GM12878 (cell line): ENCODE measurements at regions not wholly inside any gene's neighbourhood (a gene's known extent, or its start where the extent isn't known, plus 50 kb on each side); places are given as distances from the start of the nearest gene placed in this dataset.

Experiments used
- ATAC-seq: fragments of 200-7000 bp; cut with Tn5 transposase; 3 replicates; pipeline ENCODE4 v1.9.1; 2020; ENCODE audit warnings: mild to moderate bottlenecking, moderate library complexity
- BruUV-seq: library from RNA; stranded (reverse); fragments of 400-500 nt; replicated peaks from 2 replicates; lab custom pipeline; 2021; lab: Mats Ljungman, UMichigan
- CTCF ChIA-PET: fragments of 300-600 bp; sonication (Branson Sonifier 250); formaldehyde crosslinking; extraction: SDS; loops from one replicate; lab custom pipeline; 2021; ENCODE audit warnings: inconsistent platforms; lab: Yijun Ruan, JAX
- POLR2A ChIA-PET: fragments of 350-600 bp; formaldehyde crosslinking; extraction: SDS; loops from one replicate; lab custom pipeline; 2021; ENCODE audit warnings: inconsistent platforms; lab: Charles Lee
- RAD21 ChIA-PET: fragments of 300-600 bp; sonication (Branson Sonifier 250); formaldehyde crosslinking; loops from one replicate; lab custom pipeline; 2023; ENCODE audit warnings: antibody characterized with exemption; ENCODE audit not compliant: unreplicated experiment; lab: Charles Lee
- SMC1A ChIA-PET: fragments of 300-600 bp; sonication (Branson Sonifier 250); formaldehyde crosslinking; loops from one replicate; lab custom pipeline; 2023; ENCODE audit not compliant: unreplicated experiment, uncharacterized antibody; lab: Charles Lee
- DNase-seq: peaks from one replicate; pipeline ENCODE4 v3.0.0-alpha.2; 2011; ENCODE audit warnings: low read depth, low spot score
- FAIRE-seq: peaks from 3 replicates; lab custom pipeline; 2011; peaks lifted over from hg19 to GRCh38; lab: Jason Lieb, UNC
- H2AFZ ChIP-seq: 2 replicates; pipeline ENCODE4 v1.6.0; 2011; ENCODE audit warnings: low read depth, low read length, control low read depth; ENCODE audit not compliant: control insufficient read depth
- H3K27ac ChIP-seq: 2 replicates; pipeline ENCODE4 v1.5.1; 2011; ENCODE audit warnings: control low read depth; ENCODE audit not compliant: control insufficient read depth, insufficient read depth
- H3K27me3 ChIP-seq, 2 experiments: replicated peaks in 1 of 2; 2 replicates each; pipeline versions ENCODE4 v1.6.0 to v1.6.1; 2011; ENCODE audit warnings: low read length in 1 of 2; ENCODE audit not compliant: control insufficient read depth in 2 of 2, insufficient read depth in 2 of 2
- H3K36me3 ChIP-seq, 2 experiments: 2 replicates each; pipeline ENCODE4 v1.5.1; 2011; ENCODE audit warnings: low read length in 1 of 2; ENCODE audit not compliant: control insufficient read depth in 2 of 2, insufficient read depth in 2 of 2
- H3K4me1 ChIP-seq: 2 replicates; pipeline ENCODE4 v1.6.1; 2011; ENCODE audit warnings: mild to moderate bottlenecking, low read length, moderate library complexity, mixed read lengths; ENCODE audit not compliant: control insufficient read depth, insufficient read depth
- H3K4me2 ChIP-seq: 2 replicates; pipeline ENCODE4 v1.6.0; 2011; ENCODE audit warnings: control low read depth; ENCODE audit not compliant: control insufficient read depth, insufficient read depth
- H3K4me3 ChIP-seq: fragments of 200-600 bp; sonication (generic); 2 replicates; pipeline ENCODE4 v1.5.1; 2016
- H3K79me2 ChIP-seq: 2 replicates; pipeline ENCODE4 v1.6.0; 2011; ENCODE audit warnings: low read length; ENCODE audit not compliant: control insufficient read depth, insufficient read depth
- H3K9ac ChIP-seq: 2 replicates; pipeline ENCODE4 v1.8.0; 2011; ENCODE audit warnings: low read length, control low read depth, mixed read lengths; ENCODE audit not compliant: control insufficient read depth, insufficient read depth
- H3K9me3 ChIP-seq: replicated peaks from 3 replicates; pipeline ENCODE4 v1.5.1; 2011; ENCODE audit warnings: mild to moderate bottlenecking, low read length; ENCODE audit not compliant: control insufficient read depth, insufficient read depth
- H4K20me1 ChIP-seq: 2 replicates; pipeline ENCODE4 v1.6.0; 2011; ENCODE audit not compliant: control insufficient read depth, insufficient read depth
- CBFB ChIP-seq: IDR thresholded peaks from 2 replicates; pipeline ENCODE4 v1.6.1; 2016; ENCODE audit warnings: antibody characterized with exemption, low read depth
- E2F4 ChIP-seq: IDR thresholded peaks from 2 replicates; pipeline ENCODE4 v1.6.1; 2012; ENCODE audit warnings: low read depth, low read length, improper control_type of control experiment
- ESRRA ChIP-seq: IDR thresholded peaks from 2 replicates; pipeline ENCODE4 v1.6.1; 2012; ENCODE audit warnings: mild to moderate bottlenecking, low read length, improper control_type of control experiment
- FOXK2 ChIP-seq: fragments of 450-650 bp; IDR thresholded peaks from 2 replicates; pipeline ENCODE4 v1.6.1; 2017; ENCODE audit warnings: mild to moderate bottlenecking, moderate library complexity
- HDAC6 ChIP-seq: fragments of 200-600 bp; sonication (generic); IDR thresholded peaks from one replicate; pipeline ENCODE4 v1.8.0; 2017; ENCODE audit warnings: antibody characterized with exemption; ENCODE audit not compliant: unreplicated experiment
- JUND ChIP-seq: IDR thresholded peaks from 2 replicates; pipeline ENCODE4 v1.6.1; 2012; ENCODE audit warnings: low read depth, mild to moderate bottlenecking, low read length, improper control_type of control experiment, moderate library complexity
- KAT2A ChIP-seq: conservative IDR thresholded peaks from 2 replicates; pipeline ENCODE4 v1.6.1; 2011; ENCODE audit warnings: low read depth, low read length; ENCODE audit not compliant: control insufficient read depth
- NFYB ChIP-seq: IDR thresholded peaks from 2 replicates; pipeline ENCODE4 v1.6.1; 2011; ENCODE audit warnings: low read depth, mild to moderate bottlenecking, low read length, improper control_type of control experiment, moderate library complexity; ENCODE audit not compliant: insufficient read depth
- RAD51 ChIP-seq: fragments of 450-650 bp; IDR thresholded peaks from 2 replicates; pipeline ENCODE4 v1.6.1; 2016; ENCODE audit warnings: moderate library complexity, mild to moderate bottlenecking, inconsistent platforms
- RELA ChIP-seq: fragments of 450-650 bp; IDR thresholded peaks from 2 replicates; pipeline ENCODE4 v1.8.0; 2014; ENCODE audit warnings: borderline replicate concordance; ENCODE audit not compliant: partially characterized antibody
- SRF ChIP-seq, 2 experiments: IDR thresholded peaks; 2 replicates each; pipeline ENCODE4 v1.6.1; 2011; ENCODE audit warnings: low read depth in 2 of 2, low read length in 2 of 2, mild to moderate bottlenecking in 1 of 2, moderate library complexity in 1 of 2
- TBL1XR1 ChIP-seq: IDR thresholded peaks from 2 replicates; pipeline ENCODE4 v1.6.1; 2012; ENCODE audit warnings: low read depth, low read length, improper control_type of control experiment
- WGBS: methylation state at CpG from one replicate; pipeline ENCODE4 v1.1.6; 2016; ENCODE audit warnings: low lambda C conversion rate; ENCODE audit not compliant: insufficient replicate concordance, insufficient coverage; ENCODE audit errors: missing lambda C conversion rate; 5-methylcytosine and 5-hydroxymethylcytosine counted together
- in situ Hi-C: fragments of 300-500 bp; cut with MboI; formaldehyde crosslinking; loops from 9 replicates; pipeline ENCODE4 v1.14.3; 2018; ENCODE audit warnings: mixed read lengths
- intact Hi-C: fragments of 100-400 bp; cut with micrococcal nuclease; formaldehyde crosslinking; loops from one replicate; pipeline ENCODE4 v1.14.2; 2022; ENCODE audit not compliant: unreplicated experiment

GRCh38 chr7:156465186-156465585, 175.4 kb upstream of the RNF32 start:
- no peak for DNase-seq
- Histone ChIP-seq H4K20me1 (no peaks in the 10 kb centered on the region), H3K4me1 (no peaks in the 10 kb centered on the region), H3K4me2 (no peak overlapping the region), H3K9me3 (no peaks in the 10 kb centered on the region), H3K4me3 (no peak overlapping the region), H3K27me3 (no peaks in the 10 kb centered on the region; a peak in 1 of 4 replicates), H2AFZ (no peak overlapping the region), H3K36me3 (no peaks in the 10 kb centered on the region), H3K79me2 (no peaks in the 10 kb centered on the region), H3K27ac (no peak overlapping the region), H3K9ac (no peak overlapping the region)
- no peak for TF ChIP-seq JUND
- WGBS, result 33% methylated on average over 10 of the region's 10 CpGs
- no TSS peak for BruUV-seq
- in situ Hi-C loops, result no loop called here
- ATAC-seq, result no peak
- SMC1A ChIA-PET, result no interaction called here
- RAD21 ChIA-PET, result no interaction called here
- CTCF ChIA-PET, result interaction anchor here (0.6 kb wide), 1 partner anchor 801 kb away, joined by 3 read pairs; no protein-coding TSS in a partner anchor
- POLR2A ChIA-PET, result interaction anchor here (0.6 kb wide), 1 partner anchor 105 kb away, joined by 3 read pairs; no protein-coding TSS in a partner anchor
- FAIRE-seq, result no peak
- intact Hi-C loops, result no loop called here

- Histone ChIP-seq H3K9me3 (no peaks in the 10 kb centered on the region), H3K4me2 (no peak overlapping the region), H3K36me3 (no peaks in the 10 kb centered on the region), H4K20me1 (no peaks in the 10 kb centered on the region), H3K27me3 (no peaks in the 10 kb centered on the region; a peak in 1 of 4 replicates), H3K27ac (no peak overlapping the region), H2AFZ (no peak overlapping the region), H3K4me1 (no peaks in the 10 kb centered on the region), H3K9ac (no peak overlapping the region), H3K79me2 (no peaks in the 10 kb centered on the region), H3K4me3 (no peak overlapping the region)
- TF ChIP-seq NFYB (no peak), ESRRA (no peak), TBL1XR1 (no peak), FOXK2 (no peak), RELA (no peak), HDAC6 (no peak), E2F4 (no peak), RAD51 (no peak), SRF (IDR thresholded peaks at IDR 0.05; ENCODE audit: low read depth in 2 of 2, low read length in 2 of 2) (no peak), KAT2A (no peak), CBFB (no peak)
- ChIA-PET CTCF (no interaction called here), POLR2A (interaction anchor here (0.6 kb wide), 1 partner anchor 105 kb away, joined by 3 read pairs; no protein-coding TSS in a partner anchor), SMC1A (no interaction called here), RAD21 (no interaction called here)
- FAIRE-seq (no peak), ATAC-seq (no peak), DNase-seq (no peak)
- intact Hi-C loops, result no loop called here
- in situ Hi-C loops, result no loop called here
- no TSS peak for BruUV-seq
- 52% methylated on average over 10 of the region's 10 CpGs for WGBS
Observed at GRCh38 chr7:156464339-156464738, 176.2 kb upstream of the RNF32 start.
